ENCODE measurements at regions not wholly inside any gene's neighbourhood (a gene's known extent, or its start where the extent isn't known, plus 50 kb on each side); places are given as distances from the start of the nearest gene placed in this dataset.

GRCh38 chr12:63319936-63320633 lies 169.1 kb upstream of the AVPR1A start:
- no peak for DNase-seq (ENCODE audit: low read depth in 3 of 3)

DNA sequence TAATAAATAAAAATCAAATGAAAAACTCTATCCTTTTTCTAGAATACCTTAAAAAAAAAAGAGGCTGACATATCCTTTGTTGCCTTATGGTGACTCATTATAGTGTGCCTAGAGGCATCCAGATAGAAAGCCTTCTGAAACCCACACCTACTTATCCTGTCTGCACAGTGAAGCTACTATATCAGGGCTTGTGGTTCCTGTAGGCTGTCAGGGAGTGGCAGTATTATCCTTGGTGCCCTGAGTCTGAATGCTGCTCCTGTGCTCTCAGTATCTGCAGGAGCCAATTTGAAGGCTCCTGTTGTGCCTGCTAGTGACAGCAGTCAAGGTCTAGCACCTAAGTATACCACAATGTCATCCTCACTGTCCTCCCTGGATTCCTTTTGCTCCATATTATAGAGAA lies 168.4 kb upstream of the AVPR1A start:
- no peak for DNase-seq (ENCODE audit: low read depth in 3 of 3)

DNA sequence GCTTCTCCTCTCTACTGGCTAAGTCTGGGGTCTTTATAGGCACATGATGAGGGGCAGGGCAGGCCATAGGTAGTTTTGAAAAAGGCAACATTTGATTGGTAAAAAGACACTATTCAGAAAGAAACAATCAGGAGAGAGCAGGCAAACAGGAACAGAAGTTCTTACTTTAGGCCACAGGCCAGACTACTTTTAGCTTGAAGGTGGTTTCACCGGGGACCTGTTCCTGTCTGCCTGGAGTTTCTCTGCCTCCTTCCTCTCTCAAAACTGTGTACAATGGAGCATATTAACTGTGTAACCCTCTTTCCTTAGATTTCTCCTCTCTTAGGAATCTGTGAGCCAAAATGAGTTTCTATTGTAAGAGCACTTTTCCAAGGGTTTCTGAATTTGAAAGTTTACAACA lies 167.9 kb upstream of the AVPR1A start:
- DNase-seq (ENCODE audit: low read depth in 3 of 3): no peak

- DNase-seq (ENCODE audit: low read depth in 3 of 3): no peak
Measured at GRCh38 chr12:63318313-63318712, 167.3 kb upstream of the AVPR1A start.

DNA sequence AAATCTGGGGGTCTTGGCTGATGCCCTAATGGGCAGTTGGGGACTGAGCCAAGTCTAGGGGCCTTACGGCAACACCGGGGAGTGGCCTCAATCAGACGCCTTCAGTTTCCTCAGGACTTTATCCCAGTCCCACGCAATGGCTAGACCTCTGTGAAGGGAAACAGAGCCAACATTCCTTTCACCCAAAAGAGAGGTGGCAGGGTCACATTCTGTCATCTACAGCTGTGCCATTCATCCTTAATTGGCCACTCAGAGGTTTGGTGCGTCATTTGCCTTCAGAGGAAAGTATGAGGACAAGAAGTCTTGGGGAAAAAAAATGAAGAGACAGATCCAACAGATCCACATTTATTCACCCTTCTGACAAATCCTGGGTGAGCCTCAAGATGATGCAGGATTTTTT lies 166.9 kb upstream of the AVPR1A start:
- DNase-seq (ENCODE audit: low read depth in 3 of 3): no peak

DNA sequence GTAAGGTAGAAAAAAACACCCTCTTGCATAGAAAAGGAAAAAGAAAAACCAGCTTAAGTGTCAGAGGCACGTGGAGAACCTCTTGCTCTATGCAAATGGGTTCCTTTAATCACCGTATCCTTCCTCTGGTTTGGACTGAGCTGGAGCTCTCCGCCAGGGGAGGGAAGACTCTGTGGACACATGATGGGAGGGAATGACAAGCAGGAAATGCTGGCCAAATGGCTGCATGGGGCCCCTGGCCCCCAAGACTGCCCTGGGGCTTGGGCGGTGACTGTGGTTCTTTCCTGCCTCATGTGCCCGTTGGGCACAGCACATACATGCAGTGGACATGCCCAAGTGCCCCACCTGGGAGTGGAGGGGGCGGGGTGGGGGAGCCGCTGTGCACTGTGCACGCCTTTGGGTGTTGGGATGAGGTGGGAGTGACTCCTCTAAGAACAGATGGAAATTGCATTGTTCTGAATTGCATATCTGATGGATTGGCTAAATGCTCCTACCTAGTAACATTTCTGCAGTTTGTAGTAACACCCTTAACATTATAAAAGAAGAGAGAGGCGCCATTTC lies 166.4 kb upstream of the AVPR1A start:
- DNase-seq (ENCODE audit: low read depth in 3 of 3): no peak

- no peak for DNase-seq (ENCODE audit: low read depth in 3 of 3)
Measured at GRCh38 chr12:63313139-63313538, 162.1 kb upstream of the AVPR1A start.

DNA sequence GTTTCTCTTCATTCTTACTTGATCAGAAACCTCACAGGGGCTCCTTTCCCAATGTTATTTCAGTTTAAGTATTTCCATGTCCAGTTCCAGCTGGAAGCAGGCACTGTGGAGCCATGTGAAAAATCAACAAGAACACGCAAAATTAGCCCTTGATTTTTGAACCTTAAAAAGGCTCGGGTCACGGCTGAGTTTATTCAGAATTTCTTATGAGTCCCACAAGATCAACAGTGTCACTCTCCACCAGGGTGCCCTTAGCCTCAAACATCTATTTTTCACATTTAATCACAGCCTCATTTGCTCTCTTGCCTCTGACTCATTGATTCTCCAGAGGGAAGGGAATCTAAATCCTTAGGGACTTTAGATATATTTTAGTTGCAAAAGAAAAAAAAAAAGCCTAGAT lies 157.7 kb upstream of the AVPR1A start:
- DNase-seq (ENCODE audit: low read depth in 3 of 3): no peak

DNA sequence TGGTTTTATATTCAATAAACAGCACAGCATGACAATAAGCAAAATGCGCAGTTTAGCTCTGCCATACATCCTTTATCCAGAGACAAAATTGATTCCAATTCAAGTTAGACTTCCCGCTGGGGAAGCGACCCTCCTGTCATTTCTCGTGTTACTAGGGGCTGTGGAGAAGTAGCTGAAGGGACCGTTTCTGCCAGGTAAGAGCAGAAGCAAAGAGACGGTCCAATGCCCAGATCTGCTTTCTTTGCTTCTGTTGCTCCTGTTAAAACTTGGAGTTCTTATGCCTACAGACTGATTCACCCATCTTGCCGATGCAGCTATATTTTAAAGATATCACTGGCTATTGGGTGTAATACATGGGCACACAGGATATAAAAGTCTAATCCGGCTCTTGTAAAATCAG lies 156.8 kb upstream of the AVPR1A start:
- DNase-seq (ENCODE audit: low read depth in 3 of 3): no peak

DNA sequence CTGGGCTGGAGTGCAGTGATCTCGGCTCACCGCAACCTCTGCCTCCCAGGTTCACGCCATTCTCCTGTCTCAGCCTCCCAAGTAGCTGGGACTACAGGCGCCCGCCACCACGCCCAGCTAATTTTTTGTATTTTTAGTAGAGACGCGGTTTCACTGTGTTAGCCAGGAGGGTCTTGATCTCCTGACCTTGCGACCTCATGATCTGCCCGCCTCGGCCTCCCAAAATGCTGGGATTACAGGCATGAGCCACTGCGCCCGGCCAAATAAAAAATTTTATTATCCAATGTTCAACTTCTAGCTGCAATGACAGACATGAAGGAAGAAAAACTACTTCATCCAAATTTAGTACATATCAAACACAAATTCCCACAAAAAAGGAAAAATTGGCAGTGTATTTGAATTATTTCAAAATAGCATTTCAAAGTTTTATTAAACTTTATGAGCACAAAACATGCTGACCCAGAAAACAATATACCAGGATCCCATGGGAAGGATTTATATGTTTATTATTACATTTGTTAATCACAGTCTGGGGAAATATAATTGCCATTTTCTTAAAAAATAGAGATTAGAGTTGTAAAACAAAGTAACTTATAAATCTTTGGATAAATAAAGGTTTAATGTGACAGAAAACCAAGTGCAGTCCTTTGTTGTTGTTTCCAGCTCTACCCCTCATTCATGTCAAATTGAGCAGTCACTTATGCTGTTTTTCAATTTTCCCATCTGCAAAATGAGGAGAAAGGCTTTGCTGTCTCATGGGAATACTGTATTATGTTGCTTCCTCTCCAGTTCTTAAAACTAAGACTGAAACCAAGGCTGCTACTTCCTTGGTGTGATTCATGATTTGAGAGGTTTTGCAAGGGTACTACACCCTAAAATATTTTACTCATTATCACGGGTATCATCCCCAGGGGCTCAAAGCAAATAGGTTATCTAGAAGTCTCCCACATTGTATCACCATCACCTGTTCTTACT lies 155.2 kb upstream of the AVPR1A start:
- no peak for DNase-seq (ENCODE audit: low read depth in 3 of 3)

GRCh38 chr12:63304887-63305316 lies 153.9 kb upstream of the AVPR1A start:
- no peak for DNase-seq (ENCODE audit: low read depth in 3 of 3)

GRCh38 chr12:63302941-63303536 lies 152.0 kb upstream of the AVPR1A start:
- no peak for DNase-seq (ENCODE audit: low read depth in 3 of 3)

GRCh38 chr12:63302269-63302940 lies 151.4 kb upstream of the AVPR1A start:
- DNase-seq (ENCODE audit: low read depth in 3 of 3): no peak

DNA sequence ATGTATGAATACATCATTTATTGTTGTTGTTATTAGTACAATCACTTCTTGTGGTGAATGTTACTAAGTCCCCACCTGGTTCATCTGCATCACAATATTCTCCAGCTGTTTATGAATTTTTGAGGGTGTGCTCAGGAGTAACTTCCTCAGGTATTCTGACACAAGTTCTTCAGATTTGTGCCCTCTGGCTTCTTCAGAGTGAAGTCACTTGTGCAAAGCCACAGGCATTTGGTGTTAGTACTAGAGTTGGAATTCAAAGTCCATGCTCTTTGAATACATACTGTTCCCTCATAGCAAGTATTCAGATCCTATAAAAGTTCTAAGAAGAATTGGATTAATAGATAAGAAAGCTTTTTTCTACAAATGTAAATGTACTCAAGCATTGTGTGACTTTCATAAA lies 150.3 kb upstream of the AVPR1A start:
- no peak for DNase-seq (ENCODE audit: low read depth in 3 of 3)

DNA sequence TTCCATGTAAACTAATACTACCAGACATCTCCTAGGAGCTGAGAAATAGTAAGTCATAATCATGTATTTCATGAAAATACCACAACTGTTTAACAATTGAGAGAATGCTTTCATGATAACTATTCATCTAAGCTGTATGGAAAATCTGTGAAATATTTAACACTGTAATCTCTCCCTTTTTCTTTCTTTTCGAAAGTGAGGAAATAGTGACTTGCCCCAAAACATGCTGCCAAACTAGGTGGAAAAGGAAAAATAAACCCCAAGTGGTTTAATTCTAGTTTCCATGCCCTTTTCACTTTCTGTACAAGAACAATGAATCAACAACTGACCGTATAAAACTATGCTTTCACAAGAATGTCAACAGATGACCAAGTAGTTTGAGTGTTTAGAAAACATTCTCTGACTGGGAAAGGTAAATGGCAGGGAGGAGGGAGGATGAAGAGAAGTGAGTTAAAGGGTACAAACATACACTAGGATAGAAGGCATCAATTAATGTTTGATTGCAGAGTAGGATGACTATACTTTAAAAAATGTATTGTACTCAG lies 147.5 kb upstream of the AVPR1A start:
- no peak for DNase-seq (ENCODE audit: low read depth in 3 of 3)

DNA sequence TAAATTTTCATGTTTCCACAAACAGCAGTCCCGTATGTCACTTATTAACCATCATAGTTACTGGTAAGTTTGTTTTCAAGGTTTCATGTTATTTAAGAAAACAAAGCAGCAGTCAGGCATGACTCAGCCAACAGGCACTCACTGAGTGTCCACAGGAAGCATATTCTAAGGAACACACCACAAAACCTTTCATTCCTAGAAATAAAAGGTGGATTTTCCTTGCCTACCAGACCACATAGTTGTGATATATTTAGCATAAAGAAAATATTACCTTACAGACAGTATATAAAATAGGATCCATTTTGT lies 143.3 kb upstream of the AVPR1A start:
- DNase-seq (ENCODE audit: low read depth in 3 of 3): no peak

DNA sequence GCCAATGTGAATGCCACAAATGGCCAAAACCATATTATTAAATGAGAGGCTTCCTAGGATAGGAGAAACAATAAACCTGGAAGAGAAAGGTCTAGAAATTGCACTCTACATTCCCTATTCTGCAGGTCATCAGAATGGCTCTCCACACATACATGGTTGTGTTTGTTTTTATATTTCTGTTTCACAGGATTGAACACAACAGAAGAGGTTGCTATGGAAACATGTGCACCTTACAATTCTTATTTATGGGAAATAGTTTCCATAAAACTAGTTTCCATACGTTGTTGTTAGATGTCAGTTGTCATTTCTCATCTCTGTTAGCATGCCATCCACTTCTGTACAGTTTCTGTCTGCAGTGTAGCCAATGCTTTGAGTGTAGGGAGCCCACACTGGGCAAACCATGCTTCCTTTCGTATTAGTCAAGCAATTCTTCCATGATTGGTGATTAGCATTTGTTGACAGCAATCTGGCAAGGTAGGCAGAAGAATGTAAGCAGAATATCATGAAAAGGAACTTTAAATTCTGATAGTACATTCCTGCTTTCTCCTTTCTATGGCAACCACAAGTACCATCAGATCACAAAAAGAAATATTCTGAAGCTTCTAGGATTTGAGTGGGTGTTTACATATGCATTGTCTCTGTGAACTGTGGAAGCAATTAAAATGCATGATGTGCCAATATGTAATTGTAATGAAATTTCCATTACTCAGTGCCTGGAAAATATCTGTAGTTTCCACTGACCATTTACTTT lies 141.6 kb upstream of the AVPR1A start:
- no peak for DNase-seq (ENCODE audit: low read depth in 3 of 3)

DNA sequence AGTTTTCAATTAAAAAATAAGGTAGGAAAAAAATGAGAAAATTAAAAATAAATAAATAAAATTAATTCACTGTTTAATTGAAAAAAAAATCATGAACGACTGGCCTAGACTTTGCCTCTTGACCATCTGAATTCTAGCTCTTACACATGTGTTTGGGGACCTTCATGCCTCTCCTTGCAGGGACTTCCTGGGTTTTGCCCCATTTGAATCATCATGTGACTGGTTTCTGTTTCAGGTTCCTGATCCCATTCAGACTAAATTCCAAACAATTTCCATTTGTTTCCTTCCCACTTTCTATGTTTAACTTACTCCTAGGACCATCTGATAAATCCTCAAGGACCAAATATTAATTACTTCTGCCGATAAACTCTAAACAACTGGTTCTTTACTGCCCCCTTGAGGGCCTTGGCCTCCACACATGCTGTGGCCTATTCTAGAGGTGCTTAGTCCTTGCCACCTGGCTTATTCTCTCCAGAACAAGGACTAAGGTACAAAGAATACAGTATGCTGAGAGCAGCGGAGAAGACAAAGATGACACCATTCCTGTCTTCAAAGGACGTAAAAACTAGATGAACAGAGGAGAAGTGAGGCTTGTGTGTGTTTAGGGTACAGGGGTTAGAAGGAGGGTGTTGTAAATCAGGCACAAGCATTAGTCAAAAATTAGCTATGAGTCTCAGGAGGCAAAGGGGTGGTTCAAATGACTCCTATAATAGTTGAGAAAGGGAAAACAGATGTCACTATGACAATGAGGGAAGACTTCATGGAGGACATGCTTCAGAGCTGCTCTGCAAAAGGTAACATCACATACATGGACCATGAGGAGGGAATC lies 125.8 kb upstream of the AVPR1A start:
- DNase-seq (ENCODE audit: low read depth in 3 of 3): peak in 1 of 3 donors; percentile 5

- DNase-seq (ENCODE audit: low read depth in 3 of 3): no peak
Measured at GRCh38 chr12:63266988-63267387, 116.0 kb upstream of the AVPR1A start.

- DNase-seq (ENCODE audit: low read depth in 3 of 3): no peak
Measured at GRCh38 chr12:63264629-63265028, 113.6 kb upstream of the AVPR1A start.
